Nephron (organoid): ENCODE measurements at regions not wholly inside any gene's neighbourhood (a gene's known extent, or its start where the extent isn't known, plus 50 kb on each side); places are given as distances from the start of the nearest gene placed in this dataset.

ENCODE experiments used
- H3K27ac Mint-ChIP-seq, 3 experiments: 2 replicates each; pipeline ENCODE4 v1.8.0; 2020; ENCODE audit warnings: mixed read lengths in 3 of 3, mild to moderate bottlenecking in 2 of 3, moderate library complexity in 1 of 3
- H3K27me3 Mint-ChIP-seq: 2 replicates; pipeline ENCODE4 v1.8.0; 2021; ENCODE audit warnings: low read depth, mild to moderate bottlenecking, moderate library complexity, mixed read lengths
- H3K36me3 Mint-ChIP-seq: 2 replicates; pipeline ENCODE4 v1.8.0; 2020; ENCODE audit warnings: low read depth, mixed read lengths
- H3K4me1 Mint-ChIP-seq: 2 replicates; pipeline ENCODE4 v1.8.0; 2020; ENCODE audit warnings: mixed read lengths
- H3K4me3 Mint-ChIP-seq, 3 experiments: 2 replicates each; pipeline ENCODE4 v1.8.0; 2020; ENCODE audit warnings: mild to moderate bottlenecking in 3 of 3, mixed read lengths in 3 of 3, moderate library complexity in 2 of 3
- H3K9me3 Mint-ChIP-seq: 2 replicates; pipeline ENCODE4 v1.8.0; 2020; ENCODE audit warnings: mixed read lengths
- CTCF ChIP-seq, 3 experiments: fragments of 200-600 bp; sonication (generic); IDR thresholded peaks; one replicate each; pipeline ENCODE4 v1.5.0; 2021; ENCODE audit warnings: antibody characterized with exemption in 3 of 3; ENCODE audit not compliant: unreplicated experiment in 3 of 3

- peaks cover 40% of the 10 kb centered on the region for H3K9me3 Mint-ChIP-seq
- H3K27me3 Mint-ChIP-seq = peaks cover 74% of the 10 kb centered on the region
- no peak overlapping the region for H3K27ac Mint-ChIP-seq
- no peak for TF ChIP-seq CTCF (IDR thresholded peaks at IDR 0.05; ENCODE audit: unreplicated experiment in 3 of 3)
- H3K4me1 Mint-ChIP-seq = peaks cover 14% of the 10 kb centered on the region
- peaks cover 13% of the 10 kb centered on the region for H3K36me3 Mint-ChIP-seq
- H3K4me3 Mint-ChIP-seq = no peak overlapping the region
Observed at GRCh38 chr16:86020971-86021370, 122.0 kb downstream of the IRF8 start.

- Mint-ChIP-seq H3K4me1 (peaks cover 13% of the 10 kb centered on the region), H3K27me3 (peaks cover 73% of the 10 kb centered on the region), H3K36me3 (peaks cover 13% of the 10 kb centered on the region), H3K4me3 (no peak overlapping the region), H3K9me3 (peaks cover 44% of the 10 kb centered on the region), H3K27ac (no peak overlapping the region)
- no peak for TF ChIP-seq CTCF (IDR thresholded peaks at IDR 0.05; ENCODE audit: unreplicated experiment in 3 of 3)
Observed at GRCh38 chr16:86022381-86022960, 123.5 kb downstream of the IRF8 start.

GRCh38 chr16:86024210-86024609 lies 125.2 kb downstream of the IRF8 start:
- Mint-ChIP-seq H3K4me1 (no peaks in the 10 kb centered on the region), H3K4me3 (no peak overlapping the region), H3K9me3 (peaks cover 43% of the 10 kb centered on the region), H3K27me3 (peaks cover 72% of the 10 kb centered on the region), H3K27ac (no peak overlapping the region), H3K36me3 (peaks cover 13% of the 10 kb centered on the region)
- no peak for TF ChIP-seq CTCF (IDR thresholded peaks at IDR 0.05; ENCODE audit: unreplicated experiment in 3 of 3)

- H3K4me1 Mint-ChIP-seq = no peaks in the 10 kb centered on the region
- peaks cover 65% of the 10 kb centered on the region for H3K27me3 Mint-ChIP-seq
- no peak for TF ChIP-seq CTCF (IDR thresholded peaks at IDR 0.05; ENCODE audit: unreplicated experiment in 3 of 3)
- no peak overlapping the region for H3K27ac Mint-ChIP-seq
- peaks cover 11% of the 10 kb centered on the region for H3K36me3 Mint-ChIP-seq
- H3K4me3 Mint-ChIP-seq = no peak overlapping the region
- H3K9me3 Mint-ChIP-seq = peaks cover 32% of the 10 kb centered on the region
Observed at GRCh38 chr16:86025706-86026105, 126.7 kb downstream of the IRF8 start.

GRCh38 chr16:86026171-86026910 lies 127.4 kb downstream of the IRF8 start:
- no peak for TF ChIP-seq CTCF (IDR thresholded peaks at IDR 0.05; ENCODE audit: unreplicated experiment in 3 of 3)
- Mint-ChIP-seq H3K27ac (no peak overlapping the region), H3K4me1 (no peaks in the 10 kb centered on the region), H3K9me3 (peaks cover 30% of the 10 kb centered on the region), H3K36me3 (peaks cover 10% of the 10 kb centered on the region), H3K27me3 (peaks cover 62% of the 10 kb centered on the region), H3K4me3 (no peak overlapping the region)

- H3K27ac Mint-ChIP-seq = no peak overlapping the region
- peaks cover 10% of the 10 kb centered on the region for H3K36me3 Mint-ChIP-seq
- no peak overlapping the region for H3K4me3 Mint-ChIP-seq
- H3K4me1 Mint-ChIP-seq = peaks cover 1% of the 10 kb centered on the region
- TF ChIP-seq CTCF (IDR thresholded peaks at IDR 0.05; ENCODE audit: unreplicated experiment in 3 of 3) = no peak
- H3K9me3 Mint-ChIP-seq = peaks cover 30% of the 10 kb centered on the region
- peaks cover 59% of the 10 kb centered on the region for H3K27me3 Mint-ChIP-seq
Observed at GRCh38 chr16:86026916-86027315, 128.0 kb downstream of the IRF8 start.
